Adrenal gland (tissue), 9 donors: ENCODE measurements at regions not wholly inside any gene's neighbourhood (a gene's known extent, or its start where the extent isn't known, plus 50 kb on each side); places are given as distances from the start of the nearest gene placed in this dataset.

Experiments used
- DNase-seq, 7 donors: peaks; one replicate each; pipeline ENCODE4 v3.0.0-alpha.2; 2019 to 2020
- H3K27ac ChIP-seq, 5 donors: fragments of 200-600 bp; sonication (generic) in 4 of 5; 1 replicate in 3 of 5; 2 replicates in 2 of 5; pipeline versions ENCODE4 v1.5.1 to v1.8.0; 2016 to 2020; ENCODE audit warnings: mild to moderate bottlenecking in 1 of 5
- H3K27me3 ChIP-seq: fragments of 200-600 bp; 2 replicates; pipeline ENCODE4 v1.8.0; 2021
- H3K36me3 ChIP-seq, 2 donors: fragments of 200-600 bp; replicated peaks in 1 of 2; 1 replicate in 1 of 2; 2 replicates in 1 of 2; pipeline versions ENCODE4 v1.5.1 to v1.8.0; 2018 to 2022
- H3K4me1 ChIP-seq, 2 donors: fragments of 200-600 bp; replicated peaks in 1 of 2; 1 replicate in 1 of 2; 2 replicates in 1 of 2; pipeline versions ENCODE4 v1.5.1 to v1.8.0; 2018 to 2021
- H3K4me3 ChIP-seq, 4 donors: fragments of 200-600 bp; sonication (generic) in 3 of 4; one replicate each; pipeline ENCODE4 v1.5.1; 2016 to 2018
- H3K9me3 ChIP-seq, 3 donors: fragments of 200-600 bp; sonication (generic) in 1 of 3; replicated peaks in 1 of 3; 1 replicate in 2 of 3; 2 replicates in 1 of 3; pipeline versions ENCODE4 v1.5.1 to v1.8.0; 2016 to 2021
- CTCF ChIP-seq, 6 experiments: fragments of 450-650 bp in 4 of 6; fragments of 200-600 bp in 2 of 6; sonication (generic) in 1 of 6; IDR thresholded peaks; 1 replicate in 5 of 6; 2 replicates in 1 of 6; pipeline versions ENCODE4 v1.5.1 to v1.8.0; 2016 to 2021; ENCODE audit warnings: antibody characterized with exemption in 6 of 6, mild to moderate bottlenecking in 2 of 6, moderate library complexity in 1 of 6
- POLR2A ChIP-seq, 2 donors: fragments of 450-650 bp; IDR thresholded peaks; one replicate each; pipeline ENCODE4 v1.6.1; 2017; ENCODE audit warnings: antibody characterized with exemption in 2 of 2, mild to moderate bottlenecking in 2 of 2, moderate library complexity in 1 of 2
- WGBS, 4 donors: extraction: QIAGEN DNeasy Blood & Tissue Kit in 2 of 4; methylation state at CpG; one replicate each; pipeline versions ENCODE4 v1.1.5 to v1.1.7; 2013 to 2017; 5-methylcytosine and 5-hydroxymethylcytosine counted together
- intact Hi-C, 2 donors: fragments of 100-400 bp; cut with DNase I; formaldehyde crosslinking; loops; one replicate each; pipeline versions ENCODE4 v1.14.1 to v1.15.0; 2022 to 2023
- donor health status: healthy with polysubstance abuse.
- donor health status: Bipolar disorder and iron deficiency.
- donor health status: DM: yes; HTN: yes; CAD: no.
- donor health status: DM: no; HTN: no; CAD: no.
- donor health status: DM: no; HTN: no; CAD: no.

- intact Hi-C loops, result no loop called here
- H3K27me3 ChIP-seq, result no peaks in the 10 kb centered on the region
- peak overlapping the region in 1 of 5 donors; percentile 65 for H3K27ac ChIP-seq
- TF ChIP-seq CTCF (IDR thresholded peaks at IDR 0.05) (no peak), POLR2A (IDR thresholded peaks at IDR 0.05) (no peak)
- H3K4me3 ChIP-seq, result no peak overlapping the region
- H3K9me3 ChIP-seq, result no peaks in the 10 kb centered on the region
- DNase-seq, result peak; percentile 20 to 81 (median 61)
- whole genome bisulfite sequencing, 4 donors, result 71 to 77% (median 74%) methylated on average over 10 to 11 of the region's 11 CpGs
- peaks cover 0 to 7% of the 10 kb centered on the region in 2 donors for H3K4me1 ChIP-seq
- H3K36me3 ChIP-seq, result no peaks in the 10 kb centered on the region
These were observed 133.6 kb downstream of the SP3 start for GRCh38 chr2:173831312-173832229.

- H3K9me3 ChIP-seq, result no peaks in the 10 kb centered on the region
These were observed 131.0 kb downstream of the SP3 start for GRCh38 chr2:173834141-173834540.

DNA sequence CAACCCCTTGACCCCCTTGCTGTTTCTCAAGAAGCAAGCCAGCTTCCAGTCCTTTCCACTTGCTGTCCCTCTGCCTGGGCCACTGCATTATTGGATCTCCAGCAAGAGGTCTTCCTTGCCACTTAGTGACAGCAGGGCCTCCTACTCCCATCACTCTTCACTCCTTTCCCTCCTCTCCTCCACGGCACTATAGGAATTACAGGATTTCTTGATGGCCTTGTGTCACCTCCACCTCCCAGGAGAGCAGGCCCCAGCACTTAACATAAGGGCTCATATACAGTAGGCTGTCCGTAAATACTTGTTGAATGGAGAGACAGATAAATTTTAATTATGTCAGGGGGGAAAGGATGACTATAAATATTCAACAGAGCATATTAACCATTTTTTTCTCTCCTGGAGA, 129.4 kb downstream of the SP3 start:
- Histone ChIP-seq H3K9me3 (no peaks in the 10 kb centered on the region), H3K4me1 (peaks cover 0 to 3% of the 10 kb centered on the region in 2 donors), H3K27me3 (no peaks in the 10 kb centered on the region), H3K27ac (no peak overlapping the region), H3K36me3 (no peaks in the 10 kb centered on the region), H3K4me3 (no peak overlapping the region)
- TF ChIP-seq CTCF (IDR thresholded peaks at IDR 0.05) (no peak), POLR2A (IDR thresholded peaks at IDR 0.05) (no peak)
- intact Hi-C loops, result no loop called here
- WGBS, 4 donors, result 82 to 86% (median 83%) methylated on average over 2 of the region's 2 CpGs
- DNase-seq, result no peak

More at GRCh38 chr2:173834141-173834540, 131.0 kb downstream of the SP3 start:
- Histone ChIP-seq H3K4me1 (peaks cover 0 to 7% of the 10 kb centered on the region in 2 donors), H3K27me3 (no peaks in the 10 kb centered on the region), H3K36me3 (no peaks in the 10 kb centered on the region), H3K4me3 (no peak overlapping the region), H3K27ac (no peak overlapping the region)
- TF ChIP-seq CTCF (IDR thresholded peaks at IDR 0.05) (no peak), POLR2A (IDR thresholded peaks at IDR 0.05) (no peak)
- intact Hi-C loops, result no loop called here
- no peak for DNase-seq
- WGBS, 4 donors, result 79 to 90% (median 82%) methylated on average over 2 of the region's 2 CpGs

GRCh38 chr2:173841110-173841509, 124.1 kb downstream of the SP3 start:
- DNase-seq, result no peak
- Histone ChIP-seq H3K27ac (no peak overlapping the region), H3K4me3 (no peak overlapping the region), H3K9me3 (no peaks in the 10 kb centered on the region), H3K4me1 (no peaks in the 10 kb centered on the region), H3K27me3 (no peaks in the 10 kb centered on the region), H3K36me3 (no peaks in the 10 kb centered on the region)
- no peak for TF ChIP-seq POLR2A (IDR thresholded peaks at IDR 0.05)
- intact Hi-C loops, result no loop called here

GRCh38 chr2:173843526-173843925, 121.6 kb downstream of the SP3 start:
- no peaks in the 10 kb centered on the region for H3K9me3 ChIP-seq
- no peaks in the 10 kb centered on the region for H3K36me3 ChIP-seq
- 62 to 70% (median 67%) methylated on average over 6 of the region's 6 CpGs for WGBS, 4 donors
- H3K27ac ChIP-seq, result no peak overlapping the region
- no peaks in the 10 kb centered on the region for H3K4me1 ChIP-seq
- TF ChIP-seq CTCF (IDR thresholded peaks at IDR 0.05) (no peak), POLR2A (IDR thresholded peaks at IDR 0.05) (no peak)
- H3K4me3 ChIP-seq, result no peak overlapping the region
- intact Hi-C loops, result no loop called here
- no peak for DNase-seq
- H3K27me3 ChIP-seq, result no peaks in the 10 kb centered on the region
